HFFc6 (cell line): ENCODE measurements at regions not wholly inside any gene's neighbourhood (a gene's known extent, or its start where the extent isn't known, plus 50 kb on each side); places are given as distances from the start of the nearest gene placed in this dataset.

Experiments
- DNase-seq: peaks from one replicate; pipeline ENCODE4 v3.0.0-alpha.2; 2018
- H3K27ac Mint-ChIP-seq: 2 replicates; pipeline ENCODE4 v1.8.0; 2020; ENCODE audit warnings: mild to moderate bottlenecking, mixed read lengths
- H3K27me3 Mint-ChIP-seq: 2 replicates; pipeline ENCODE4 v1.8.0; 2021; ENCODE audit warnings: mild to moderate bottlenecking, moderate library complexity, mixed read lengths; ENCODE audit not compliant: insufficient read depth
- H3K36me3 Mint-ChIP-seq: 2 replicates; pipeline ENCODE4 v1.8.0; 2021; ENCODE audit warnings: low read depth, mixed read lengths
- H3K4me1 Mint-ChIP-seq: 2 replicates; pipeline ENCODE4 v1.8.0; 2020; ENCODE audit warnings: low read depth, mixed read lengths
- H3K4me3 Mint-ChIP-seq: 2 replicates; pipeline ENCODE4 v1.8.0; 2020; ENCODE audit warnings: mild to moderate bottlenecking, moderate library complexity, mixed read lengths
- H3K9me3 Mint-ChIP-seq: 2 replicates; pipeline ENCODE4 v1.8.0; 2020; ENCODE audit warnings: mild to moderate bottlenecking, mixed read lengths
- CTCF ChIP-seq: fragments of 200-600 bp; sonication (generic); IDR thresholded peaks from 2 replicates; pipeline ENCODE4 v1.5.0; 2021; ENCODE audit warnings: antibody characterized with exemption, mild to moderate bottlenecking

- Mint-ChIP-seq H3K4me1 (peaks cover 65% of the 10 kb centered on the region), H3K27ac (peak overlapping the region; percentile 91), H3K4me3 (peak overlapping the region; percentile 79), H3K9me3 (no peaks in the 10 kb centered on the region), H3K36me3 (no peaks in the 10 kb centered on the region), H3K27me3 (no peaks in the 10 kb centered on the region)
- no peak for TF ChIP-seq CTCF
- DNase-seq: peak; percentile 45
Observed at GRCh38 chr1:66439031-66439740, 94.8 kb upstream of the SGIP1 start.

- no peak for DNase-seq
- Mint-ChIP-seq H3K4me3 (no peak overlapping the region), H3K27ac (no peak overlapping the region), H3K27me3 (no peaks in the 10 kb centered on the region; the same call in 1 of the 2 replicates), H3K4me1 (peaks cover 70% of the 10 kb centered on the region), H3K9me3 (no peaks in the 10 kb centered on the region), H3K36me3 (no peaks in the 10 kb centered on the region)
- peak; percentile 13; the same call in 1 of the 2 replicates for TF ChIP-seq CTCF
Observed at GRCh38 chr1:66443793-66444192, 90.2 kb upstream of the SGIP1 start.

DNA sequence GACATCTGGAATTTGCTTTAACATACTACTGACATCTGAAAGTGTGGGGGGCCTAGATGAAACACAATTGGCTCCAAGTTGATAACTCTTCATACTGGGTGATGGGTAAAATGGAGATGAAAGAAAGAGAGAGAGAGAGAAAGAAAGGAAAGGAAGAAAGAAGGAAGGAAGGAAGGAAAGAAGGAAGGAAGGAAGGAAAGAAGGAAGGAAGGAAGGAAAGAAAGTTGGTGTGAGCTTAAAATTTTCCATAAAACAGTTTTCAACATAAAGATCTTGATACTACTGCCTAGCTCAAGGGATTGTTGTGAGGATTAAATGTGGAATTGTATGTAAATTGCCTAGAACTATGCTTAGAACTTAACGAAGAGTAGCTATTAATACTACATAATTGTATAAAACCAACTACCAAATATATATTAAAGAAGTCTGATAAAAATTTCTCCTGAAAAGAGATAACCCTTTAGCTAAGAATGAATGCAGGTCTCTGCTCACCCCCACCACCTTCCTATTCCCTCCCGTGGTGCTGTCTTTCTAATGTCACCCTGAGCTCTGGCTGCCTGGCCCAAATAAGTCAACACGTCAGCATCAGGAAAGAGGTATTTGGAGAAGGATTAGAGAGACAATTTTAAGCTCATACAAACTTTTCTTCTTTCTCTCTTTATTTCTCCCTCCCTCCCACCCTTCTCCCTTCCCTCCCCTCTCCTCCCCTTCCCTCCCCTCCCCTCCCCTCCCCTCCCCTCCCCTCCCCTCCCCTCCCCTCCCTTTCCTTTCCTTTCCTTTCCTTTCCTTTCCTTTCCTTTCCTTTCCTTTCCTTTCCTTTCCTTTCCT lies 89.3 kb upstream of the SGIP1 start:
- DNase-seq: no peak
- TF ChIP-seq CTCF: no peak
- Mint-ChIP-seq H3K36me3 (no peaks in the 10 kb centered on the region), H3K27me3 (no peaks in the 10 kb centered on the region; the same call in 1 of the 2 replicates), H3K27ac (peak overlapping the region; percentile 75; the same call in 1 of the 2 replicates), H3K4me1 (peaks cover 70% of the 10 kb centered on the region), H3K4me3 (no peak overlapping the region), H3K9me3 (no peaks in the 10 kb centered on the region)

DNA sequence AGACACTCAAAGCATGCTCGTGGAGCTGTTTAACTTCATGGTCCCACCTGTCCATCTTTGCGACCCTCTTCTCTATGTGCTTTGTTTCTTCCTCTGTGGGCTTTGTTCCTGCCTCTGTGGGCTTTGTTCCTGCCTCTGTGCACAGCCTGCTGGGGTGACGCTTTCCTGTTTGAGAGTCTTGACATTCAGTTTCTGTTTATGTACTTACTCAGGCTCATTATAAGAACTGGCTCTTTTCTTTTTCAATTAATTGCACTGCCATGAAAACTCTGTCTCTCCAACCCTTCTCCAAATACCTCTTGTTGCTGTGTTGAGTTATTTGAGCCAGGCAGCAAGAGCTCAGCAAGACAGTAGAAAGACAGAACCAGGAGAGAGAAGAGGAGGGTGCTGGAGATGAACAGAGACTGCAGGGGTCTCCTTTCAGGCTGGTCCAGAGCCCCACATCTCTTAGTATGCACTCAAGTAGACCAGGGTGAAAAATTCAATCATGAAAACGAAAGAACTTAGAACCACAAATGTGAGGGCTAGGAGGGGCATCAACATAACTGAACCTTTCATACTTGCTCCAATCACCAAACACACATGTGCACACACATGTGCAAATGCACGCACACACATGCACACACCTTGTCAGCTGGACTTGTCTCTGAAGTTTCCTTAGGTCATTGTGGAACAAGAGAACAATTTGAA lies 88.3 kb upstream of the SGIP1 start:
- Mint-ChIP-seq H3K27ac (peak overlapping the region; percentile 75), H3K9me3 (no peaks in the 10 kb centered on the region), H3K27me3 (no peaks in the 10 kb centered on the region; the same call in 1 of the 2 replicates), H3K4me3 (no peak overlapping the region), H3K36me3 (no peaks in the 10 kb centered on the region), H3K4me1 (peaks cover 72% of the 10 kb centered on the region)
- no peak for DNase-seq
- no peak for TF ChIP-seq CTCF

DNA sequence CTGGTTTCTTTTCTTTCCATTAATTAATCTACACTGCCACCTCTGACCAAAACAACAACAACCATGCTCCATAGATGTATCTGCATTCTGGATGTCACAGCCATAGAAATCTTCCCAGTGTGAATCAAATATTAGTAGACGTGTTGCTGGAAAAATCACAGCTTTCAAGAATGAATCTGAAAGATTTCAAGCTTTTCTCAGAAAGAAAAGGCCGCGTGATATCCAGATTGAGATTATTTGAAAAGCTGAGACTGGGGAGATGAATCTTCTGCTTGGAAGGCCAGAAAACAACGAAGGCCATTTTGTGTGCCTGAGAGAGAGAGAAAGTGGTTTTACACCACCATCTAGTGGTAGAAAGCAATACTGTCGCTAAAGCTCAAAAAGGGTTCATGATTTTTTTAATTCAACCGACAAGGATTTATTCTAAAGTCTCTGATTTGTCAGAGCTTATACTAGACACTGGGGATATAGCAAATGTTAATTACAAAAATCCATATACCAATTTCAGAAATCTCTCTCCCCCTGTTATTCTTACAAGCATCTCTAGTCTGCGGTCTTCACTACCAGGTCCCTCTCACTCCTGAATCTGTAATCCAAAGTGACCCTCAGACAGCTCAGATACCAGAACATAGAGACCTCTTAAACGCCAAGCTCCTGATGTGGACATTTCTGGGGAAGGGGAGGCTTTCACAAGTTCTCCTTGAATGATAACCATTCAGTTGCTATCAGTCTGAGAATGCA lies 87.5 kb upstream of the SGIP1 start:
- Mint-ChIP-seq H3K9me3 (no peaks in the 10 kb centered on the region), H3K4me3 (no peak overlapping the region), H3K4me1 (peaks cover 80% of the 10 kb centered on the region), H3K27me3 (no peaks in the 10 kb centered on the region; the same call in 1 of the 2 replicates), H3K27ac (peak overlapping the region; percentile 75), H3K36me3 (no peaks in the 10 kb centered on the region)
- peak; percentile 96 for TF ChIP-seq CTCF
- peak; percentile 71 for DNase-seq
